SU-DHL-6 (cell line): ENCODE measurements at regions not wholly inside any gene's neighbourhood (a gene's known extent, or its start where the extent isn't known, plus 50 kb on each side); places are given as distances from the start of the nearest gene placed in this dataset.

Experiments
- CTCF ChIP-seq: fragments of 200-600 bp; sonication (generic); IDR thresholded peaks from one replicate; pipeline ENCODE4 v1.5.1; 2017; ENCODE audit warnings: antibody characterized with exemption, mild to moderate bottlenecking, low read length, moderate library complexity; ENCODE audit not compliant: insufficient read depth, poor library complexity, severe bottlenecking
- EZH2phosphoT487 ChIP-seq: fragments of 200-600 bp; sonication (generic), shearing (Covaris generic); conservative IDR thresholded peaks from 2 replicates; pipeline ENCODE4 v1.6.1; 2018; ENCODE audit warnings: mild to moderate bottlenecking, antibody characterized with exemption, low read length, moderate library complexity, mixed read lengths

GRCh38 chr6:65819152-65819551 is 112.1 kb upstream of the EYS start:
- no peak for TF ChIP-seq CTCF
- no peak for TF ChIP-seq EZH2phosphoT487
